Kidney (tissue), 13 donors: ENCODE measurements at regions not wholly inside any gene's neighbourhood (a gene's known extent, or its start where the extent isn't known, plus 50 kb on each side); places are given as distances from the start of the nearest gene placed in this dataset.

Experiments
- DNase-seq, 5 donors: peaks; one replicate each; pipeline ENCODE4 v3.0.0-alpha.2; 2013 to 2020
- FAIRE-seq: peaks from 2 replicates; lab custom pipeline; 2012; peaks lifted over from hg19 to GRCh38; lab: Jason Lieb, UNC
- H3K27ac ChIP-seq, 2 donors: one replicate each; pipeline ENCODE4 v1.7.0; 2013; ENCODE audit warnings: low read depth in 2 of 2, low read length in 2 of 2, inconsistent platforms in 1 of 2
- H3K27me3 ChIP-seq: one replicate; pipeline ENCODE4 v1.7.1; 2013; ENCODE audit warnings: low read length, inconsistent platforms; ENCODE audit not compliant: control insufficient read depth, insufficient read depth
- H3K36me3 ChIP-seq, 3 donors: one replicate each; pipeline versions ENCODE4 v1.7.0 to v1.7.1; 2013; ENCODE audit warnings: low read length in 3 of 3, control low read depth in 1 of 3, inconsistent platforms in 1 of 3; ENCODE audit not compliant: insufficient read depth in 3 of 3, control insufficient read depth in 2 of 3
- H3K4me1 ChIP-seq, 3 donors: one replicate each; pipeline versions ENCODE4 v1.7.0 to v1.7.1; 2013; ENCODE audit warnings: low read length in 3 of 3, inconsistent platforms in 1 of 3, low read depth in 1 of 3; ENCODE audit not compliant: control insufficient read depth in 2 of 3, insufficient read depth in 2 of 3
- H3K4me3 ChIP-seq, 3 donors: one replicate each; pipeline versions ENCODE4 v1.7.0 to v1.8.1; 2013; ENCODE audit warnings: low read length in 3 of 3, control low read depth in 1 of 3, inconsistent platforms in 1 of 3
- H3K9ac ChIP-seq, 3 donors: one replicate each; pipeline versions ENCODE4 v1.7.0 to v1.7.1; 2013; ENCODE audit warnings: low read length in 3 of 3, control low read depth in 1 of 3, inconsistent platforms in 1 of 3
- H3K9me3 ChIP-seq, 3 donors: one replicate each; pipeline versions ENCODE4 v1.7.0 to v1.7.1; 2013; ENCODE audit warnings: low read length in 3 of 3, control low read depth in 1 of 3, inconsistent platforms in 1 of 3; ENCODE audit not compliant: control insufficient read depth in 2 of 3, insufficient read depth in 1 of 3
- intact Hi-C: fragments of 100-400 bp; cut with DNase I; formaldehyde crosslinking; loops from one replicate; pipeline ENCODE4 v1.11.1; 2022
- TF ChIP-seq, protein P1 (sequence below): IDR thresholded peaks from 3 replicates; pipeline ENCODE4 v1.5.1; 2012; ENCODE audit warnings: mild to moderate bottlenecking, moderate library complexity, borderline replicate concordance; ENCODE audit not compliant: insufficient read depth; ENCODE audit errors: extremely low read depth
- donor health status: control.
- donor health status: control.
- donor health status: control.
- donor health status: control.
- donor health status: control.
- donor health status: DM: yes; HTN: yes; CAD: no.
- donor health status: Normal renal cell carcinoma (clear cell type).

DNA sequence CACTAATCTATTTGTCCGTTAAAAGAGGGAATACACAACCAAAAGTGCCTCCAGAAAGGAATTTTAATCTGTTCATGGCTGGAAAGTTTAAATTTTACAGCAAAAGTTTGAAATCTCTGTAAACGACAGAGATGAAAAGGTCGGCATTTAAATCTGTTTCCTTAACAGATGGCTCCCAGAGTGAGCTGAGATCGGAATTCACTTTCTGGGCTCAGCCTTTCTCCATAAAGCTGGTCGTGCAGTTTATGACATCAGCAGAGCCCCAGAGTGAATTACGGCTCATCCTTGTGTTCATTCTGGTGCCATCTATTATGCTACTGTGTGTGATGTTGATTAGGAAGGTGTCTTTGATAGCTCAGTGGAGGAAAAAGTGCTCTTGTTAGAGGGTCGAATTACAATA, 117.6 kb upstream of the ZFP64 start:
- DNase-seq (peak in 2 of 5 donors; percentile 30 to 51), FAIRE-seq (no peak)
- no peaks in the 10 kb centered on the region for H3K4me1 ChIP-seq
- no peak overlapping the region for H3K4me3 ChIP-seq
- intact Hi-C loops = no loop called here
- no peaks in the 10 kb centered on the region for H3K9me3 ChIP-seq
- TF ChIP-seq, protein P1, sequence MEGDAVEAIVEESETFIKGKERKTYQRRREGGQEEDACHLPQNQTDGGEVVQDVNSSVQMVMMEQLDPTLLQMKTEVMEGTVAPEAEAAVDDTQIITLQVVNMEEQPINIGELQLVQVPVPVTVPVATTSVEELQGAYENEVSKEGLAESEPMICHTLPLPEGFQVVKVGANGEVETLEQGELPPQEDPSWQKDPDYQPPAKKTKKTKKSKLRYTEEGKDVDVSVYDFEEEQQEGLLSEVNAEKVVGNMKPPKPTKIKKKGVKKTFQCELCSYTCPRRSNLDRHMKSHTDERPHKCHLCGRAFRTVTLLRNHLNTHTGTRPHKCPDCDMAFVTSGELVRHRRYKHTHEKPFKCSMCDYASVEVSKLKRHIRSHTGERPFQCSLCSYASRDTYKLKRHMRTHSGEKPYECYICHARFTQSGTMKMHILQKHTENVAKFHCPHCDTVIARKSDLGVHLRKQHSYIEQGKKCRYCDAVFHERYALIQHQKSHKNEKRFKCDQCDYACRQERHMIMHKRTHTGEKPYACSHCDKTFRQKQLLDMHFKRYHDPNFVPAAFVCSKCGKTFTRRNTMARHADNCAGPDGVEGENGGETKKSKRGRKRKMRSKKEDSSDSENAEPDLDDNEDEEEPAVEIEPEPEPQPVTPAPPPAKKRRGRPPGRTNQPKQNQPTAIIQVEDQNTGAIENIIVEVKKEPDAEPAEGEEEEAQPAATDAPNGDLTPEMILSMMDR = no peak
- H3K27me3 ChIP-seq = no peaks in the 10 kb centered on the region
- no peak overlapping the region for H3K9ac ChIP-seq
- H3K36me3 ChIP-seq = no peaks in the 10 kb centered on the region
- no peak overlapping the region for H3K27ac ChIP-seq

DNA sequence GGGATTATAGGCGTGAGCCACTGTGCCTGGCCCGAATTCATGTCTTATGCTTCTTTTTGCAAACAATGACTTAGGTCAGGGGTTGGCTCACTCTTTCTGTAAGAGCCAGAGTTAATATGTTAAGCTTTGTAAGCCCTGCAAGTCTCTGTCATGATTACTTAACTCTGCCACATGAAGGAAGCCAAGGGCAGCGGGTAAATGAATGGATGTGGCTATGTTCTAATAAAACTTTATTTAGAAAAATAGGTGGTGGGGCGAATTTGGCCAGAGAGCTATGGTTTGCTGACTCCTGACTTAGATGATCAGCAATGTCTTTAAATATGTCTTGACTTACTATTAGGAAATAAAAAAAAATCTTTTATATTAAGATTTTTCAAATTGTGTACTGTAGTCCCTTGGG, 114.9 kb upstream of the ZFP64 start:
- H3K4me1 ChIP-seq = no peaks in the 10 kb centered on the region
- intact Hi-C loops = no loop called here
- H3K27me3 ChIP-seq = no peaks in the 10 kb centered on the region
- DNase-seq (no peak), FAIRE-seq (no peak)
- H3K27ac ChIP-seq = no peak overlapping the region
- no peaks in the 10 kb centered on the region for H3K36me3 ChIP-seq
- H3K9ac ChIP-seq = no peak overlapping the region
- no peak overlapping the region for H3K4me3 ChIP-seq
- H3K9me3 ChIP-seq = no peaks in the 10 kb centered on the region
- TF ChIP-seq, protein P1 = no peak

DNA sequence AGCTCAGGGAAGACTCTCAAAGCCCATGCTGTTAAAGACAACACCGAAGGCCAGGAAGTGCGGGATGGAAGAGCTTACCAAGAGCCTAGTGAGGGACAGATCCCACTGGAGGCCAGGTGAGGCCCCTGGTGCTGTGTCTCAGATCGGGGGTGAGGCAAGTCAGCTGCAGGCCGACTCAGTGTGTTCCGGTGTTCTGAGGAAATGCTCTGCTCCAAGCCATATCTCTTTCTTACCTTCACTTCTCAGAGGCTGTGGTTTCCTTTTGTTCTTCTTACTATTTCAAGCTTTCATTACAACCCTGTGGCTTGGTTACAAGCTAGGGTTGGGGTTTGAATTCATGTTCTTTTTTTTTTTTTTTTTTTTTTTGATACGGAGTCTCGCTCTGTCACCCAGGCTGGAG, 114.3 kb upstream of the ZFP64 start:
- Histone ChIP-seq H3K9me3 (no peaks in the 10 kb centered on the region), H3K27ac (no peak overlapping the region), H3K4me1 (no peaks in the 10 kb centered on the region), H3K9ac (no peak overlapping the region), H3K36me3 (no peaks in the 10 kb centered on the region), H3K4me3 (no peak overlapping the region), H3K27me3 (no peaks in the 10 kb centered on the region)
- TF ChIP-seq, protein P1 = no peak
- no peak for DNase-seq
- intact Hi-C loops = no loop called here
- FAIRE-seq = no peak

DNA sequence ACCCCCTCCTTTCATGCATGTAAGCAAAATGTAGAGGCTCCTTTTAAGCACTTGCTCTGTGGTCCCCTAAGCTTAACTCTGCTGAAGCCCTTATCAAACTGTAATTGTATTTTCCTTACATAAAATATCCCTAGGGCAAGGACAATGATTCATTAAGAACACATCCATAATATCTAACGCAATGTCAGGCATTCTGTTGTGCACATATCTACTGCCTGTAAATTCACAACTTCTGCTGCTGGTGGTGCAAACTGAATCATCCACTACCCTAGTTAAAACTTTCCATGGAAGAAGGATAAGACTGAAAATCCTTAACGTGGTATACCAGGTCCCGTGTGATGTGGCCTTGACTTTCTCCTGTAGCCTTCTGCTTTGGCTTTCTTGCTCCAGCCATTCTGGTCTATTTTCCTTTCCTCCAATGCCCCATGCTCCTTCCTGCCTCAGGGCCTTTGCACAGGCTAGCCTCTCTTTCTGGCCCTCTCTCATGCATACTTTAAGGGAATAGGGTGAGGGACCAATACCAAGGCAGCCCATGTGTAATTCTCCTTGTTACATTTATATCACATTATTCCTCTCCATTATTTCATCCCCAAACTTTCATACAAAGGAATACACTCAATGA, 113.6 kb upstream of the ZFP64 start:
- FAIRE-seq (no peak), DNase-seq (no peak)
- TF ChIP-seq, protein P1 = no peak
- Histone ChIP-seq H3K4me3 (no peak overlapping the region), H3K9me3 (no peaks in the 10 kb centered on the region), H3K36me3 (no peaks in the 10 kb centered on the region), H3K27ac (no peak overlapping the region), H3K9ac (no peak overlapping the region), H3K27me3 (no peaks in the 10 kb centered on the region), H3K4me1 (no peaks in the 10 kb centered on the region)
- intact Hi-C loops = no loop called here
